CD8-positive, alpha-beta memory T cell (primary cell): ENCODE measurements at regions not wholly inside any gene's neighbourhood (a gene's known extent, or its start where the extent isn't known, plus 50 kb on each side); places are given as distances from the start of the nearest gene placed in this dataset.

Experiments used
- CTCF ChIA-PET: fragments of 350-600 bp; sonication (Branson Sonifier 250); formaldehyde crosslinking; loops from one replicate; lab custom pipeline; 2021; ENCODE audit warnings: antibody characterized with exemption; lab: Charles Lee
- POLR2A ChIA-PET: fragments of 350-600 bp; sonication (Branson Sonifier 250); formaldehyde crosslinking; loops from one replicate; lab custom pipeline; 2021; ENCODE audit warnings: antibody characterized with exemption; lab: Charles Lee
- DNase-seq, 5 donors: peaks; one replicate each; pipeline versions ENCODE4 v3.0.0 to v3.0.0-alpha.2; 2020 to 2022; ENCODE audit warnings: mixed read lengths in 1 of 5
- H3K27ac ChIP-seq: one replicate; pipeline ENCODE4 v1.7.0; 2013; ENCODE audit warnings: low read depth, mild to moderate bottlenecking, low read length, moderate library complexity
- H3K27me3 ChIP-seq: 2 replicates; pipeline ENCODE4 v1.7.0; 2013; ENCODE audit warnings: low read length, mild to moderate bottlenecking; ENCODE audit not compliant: insufficient read depth, poor library complexity, severe bottlenecking
- H3K36me3 ChIP-seq: 2 replicates; pipeline ENCODE4 v1.7.0; 2013; ENCODE audit warnings: mild to moderate bottlenecking, low read length, moderate library complexity; ENCODE audit not compliant: insufficient read depth
- H3K4me1 ChIP-seq: 2 replicates; pipeline ENCODE4 v1.7.0; 2013; ENCODE audit warnings: mild to moderate bottlenecking, low read length, moderate library complexity; ENCODE audit not compliant: insufficient read depth
- H3K4me3 ChIP-seq: 2 replicates; pipeline ENCODE4 v1.7.0; 2013; ENCODE audit warnings: mild to moderate bottlenecking, low read length
- H3K9me3 ChIP-seq: 2 replicates; pipeline ENCODE4 v1.7.0; 2013; ENCODE audit warnings: mild to moderate bottlenecking, low read length
- H3K27ac Mint-ChIP-seq, 8 donors: one replicate each; pipeline ENCODE4 v1.8.0; 2020 to 2021; ENCODE audit warnings: mixed read lengths in 8 of 8, mild to moderate bottlenecking in 6 of 8, inconsistent platforms in 3 of 8, moderate library complexity in 3 of 8
- H3K27me3 Mint-ChIP-seq, 2 donors: one replicate each; pipeline ENCODE4 v1.8.0; 2020 to 2021; ENCODE audit warnings: mixed read lengths in 2 of 2, mild to moderate bottlenecking in 1 of 2, moderate library complexity in 1 of 2
- H3K36me3 Mint-ChIP-seq, 3 donors: one replicate each; pipeline ENCODE4 v1.8.0; 2020 to 2021; ENCODE audit warnings: mixed read lengths in 3 of 3, inconsistent platforms in 1 of 3, mild to moderate bottlenecking in 1 of 3
- H3K4me1 Mint-ChIP-seq, 3 donors: one replicate each; pipeline ENCODE4 v1.8.0; 2020 to 2021; ENCODE audit warnings: mixed read lengths in 3 of 3, inconsistent platforms in 1 of 3, mild to moderate bottlenecking in 1 of 3
- H3K4me3 Mint-ChIP-seq, 7 donors: one replicate each; pipeline ENCODE4 v1.8.0; 2020 to 2021; ENCODE audit warnings: mixed read lengths in 7 of 7, mild to moderate bottlenecking in 6 of 7, moderate library complexity in 4 of 7, inconsistent platforms in 2 of 7
- H3K9me3 Mint-ChIP-seq, 5 donors: one replicate each; pipeline ENCODE4 v1.8.0; 2020 to 2022; ENCODE audit warnings: mixed read lengths in 5 of 5, mild to moderate bottlenecking in 3 of 5, moderate library complexity in 2 of 5, inconsistent platforms in 1 of 5

GRCh38 chr5:10854506-10855277, 93.7 kb upstream of the DAP start:
- Mint-ChIP-seq H3K27ac (peak overlapping the region in 1 of 8 donors; percentile 55), H3K27me3 (peaks cover 14 to 17% of the 10 kb centered on the region in 2 donors), H3K4me3 (no peak overlapping the region), H3K4me1 (no peaks in the 10 kb centered on the region), H3K36me3 (no peaks in the 10 kb centered on the region), H3K9me3 (no peaks in the 10 kb centered on the region)
- Histone ChIP-seq H3K36me3 (no peaks in the 10 kb centered on the region), H3K27me3 (no peaks in the 10 kb centered on the region), H3K27ac (no peak overlapping the region), H3K9me3 (no peaks in the 10 kb centered on the region), H3K4me3 (no peak overlapping the region), H3K4me1 (no peaks in the 10 kb centered on the region)
- DNase-seq: no peak
- CTCF ChIA-PET: interaction anchor here (1.4 kb wide), 1 partner anchor 16 kb away, joined by 3 read pairs; no protein-coding TSS in a partner anchor
- POLR2A ChIA-PET: no interaction called here

GRCh38 chr5:10853154-10853553, 92.1 kb upstream of the DAP start:
- Histone ChIP-seq H3K27me3 (no peaks in the 10 kb centered on the region), H3K36me3 (no peaks in the 10 kb centered on the region), H3K4me3 (no peak overlapping the region), H3K4me1 (no peaks in the 10 kb centered on the region), H3K9me3 (no peaks in the 10 kb centered on the region), H3K27ac (no peak overlapping the region)
- Mint-ChIP-seq H3K9me3 (peaks cover 0 to 5% (median 0%) of the 10 kb centered on the region in 5 donors), H3K36me3 (no peaks in the 10 kb centered on the region), H3K4me3 (no peak overlapping the region), H3K27ac (no peak overlapping the region), H3K27me3 (peaks cover 6 to 14% of the 10 kb centered on the region in 2 donors), H3K4me1 (no peaks in the 10 kb centered on the region)
- ChIA-PET CTCF (interaction anchor here (1.2 kb wide), 1 partner anchor 11 kb away, joined by 3 read pairs; no protein-coding TSS in a partner anchor), POLR2A (no interaction called here)
- DNase-seq: no peak

- no peak overlapping the region for H3K27ac Mint-ChIP-seq
- ChIA-PET POLR2A (no interaction called here), CTCF (no interaction called here)
- Histone ChIP-seq H3K27ac (no peak overlapping the region), H3K4me1 (no peaks in the 10 kb centered on the region), H3K27me3 (no peaks in the 10 kb centered on the region), H3K36me3 (no peaks in the 10 kb centered on the region), H3K4me3 (no peak overlapping the region), H3K9me3 (no peaks in the 10 kb centered on the region)
- peaks cover 0 to 5% (median 0%) of the 10 kb centered on the region in 3 donors for H3K36me3 Mint-ChIP-seq
- H3K4me3 Mint-ChIP-seq: no peak overlapping the region
- no peak for DNase-seq
- peaks cover 12 to 22% of the 10 kb centered on the region in 2 donors for H3K27me3 Mint-ChIP-seq
- no peaks in the 10 kb centered on the region for H3K4me1 Mint-ChIP-seq
- peaks cover 1 to 10% (median 4%) of the 10 kb centered on the region in 5 donors for H3K9me3 Mint-ChIP-seq
Measured at GRCh38 chr5:10849278-10849677, 88.2 kb upstream of the DAP start.

- Mint-ChIP-seq H3K27me3 (peaks cover 6 to 58% of the 10 kb centered on the region in 2 donors), H3K27ac (no peak overlapping the region), H3K4me3 (no peak overlapping the region), H3K9me3 (peaks cover 1 to 13% (median 5%) of the 10 kb centered on the region in 5 donors), H3K4me1 (no peaks in the 10 kb centered on the region), H3K36me3 (peaks cover 0 to 6% (median 0%) of the 10 kb centered on the region in 3 donors)
- H3K4me3 ChIP-seq: no peak overlapping the region
- H3K9me3 ChIP-seq: no peaks in the 10 kb centered on the region
- H3K4me1 ChIP-seq: no peaks in the 10 kb centered on the region
- CTCF ChIA-PET: no interaction called here
- H3K36me3 ChIP-seq: no peaks in the 10 kb centered on the region
- no peak overlapping the region for H3K27ac ChIP-seq
- POLR2A ChIA-PET: no interaction called here
- H3K27me3 ChIP-seq: no peaks in the 10 kb centered on the region
- no peak for DNase-seq
Measured at GRCh38 chr5:10844016-10844415, 83.0 kb upstream of the DAP start.

GRCh38 chr5:10842823-10843222, 81.8 kb upstream of the DAP start:
- Histone ChIP-seq H3K36me3 (no peaks in the 10 kb centered on the region), H3K27me3 (no peaks in the 10 kb centered on the region), H3K4me1 (no peaks in the 10 kb centered on the region), H3K27ac (no peak overlapping the region), H3K4me3 (no peak overlapping the region), H3K9me3 (no peaks in the 10 kb centered on the region)
- Mint-ChIP-seq H3K27ac (no peak overlapping the region), H3K4me3 (no peak overlapping the region), H3K27me3 (peaks cover 3 to 61% of the 10 kb centered on the region in 2 donors), H3K36me3 (peaks cover 0 to 6% (median 0%) of the 10 kb centered on the region in 3 donors), H3K4me1 (no peaks in the 10 kb centered on the region), H3K9me3 (peaks cover 1 to 13% (median 5%) of the 10 kb centered on the region in 5 donors)
- no peak for DNase-seq
- ChIA-PET CTCF (no interaction called here), POLR2A (no interaction called here)

GRCh38 chr5:10839916-10840599, 79.0 kb upstream of the DAP start:
- Mint-ChIP-seq H3K4me3 (no peak overlapping the region), H3K4me1 (no peaks in the 10 kb centered on the region), H3K9me3 (peaks cover 0 to 13% (median 5%) of the 10 kb centered on the region in 5 donors), H3K27ac (no peak overlapping the region), H3K36me3 (peaks cover 0 to 6% (median 0%) of the 10 kb centered on the region in 3 donors), H3K27me3 (peaks cover 4 to 50% of the 10 kb centered on the region in 2 donors)
- POLR2A ChIA-PET: no interaction called here
- Histone ChIP-seq H3K36me3 (no peaks in the 10 kb centered on the region), H3K4me1 (no peaks in the 10 kb centered on the region), H3K9me3 (no peaks in the 10 kb centered on the region), H3K4me3 (no peak overlapping the region), H3K27ac (no peak overlapping the region), H3K27me3 (no peaks in the 10 kb centered on the region)
- DNase-seq: no peak
- CTCF ChIA-PET: no interaction called here

- DNase-seq: no peak
- no peak overlapping the region for H3K27ac Mint-ChIP-seq
- no peaks in the 10 kb centered on the region for H3K36me3 ChIP-seq
- H3K27ac ChIP-seq: no peak overlapping the region
- H3K9me3 Mint-ChIP-seq: peaks cover 0 to 7% (median 0%) of the 10 kb centered on the region in 5 donors
- ChIA-PET CTCF (interaction anchor here (1.2 kb wide), 1 partner anchor 16 kb away, joined by 3 read pairs; no protein-coding TSS in a partner anchor), POLR2A (no interaction called here)
- no peaks in the 10 kb centered on the region for H3K4me1 ChIP-seq
- peaks cover 4 to 45% of the 10 kb centered on the region in 2 donors for H3K27me3 Mint-ChIP-seq
- no peaks in the 10 kb centered on the region for H3K4me1 Mint-ChIP-seq
- no peak overlapping the region for H3K4me3 ChIP-seq
- H3K36me3 Mint-ChIP-seq: no peaks in the 10 kb centered on the region
- H3K9me3 ChIP-seq: no peaks in the 10 kb centered on the region
- no peaks in the 10 kb centered on the region for H3K27me3 ChIP-seq
- no peak overlapping the region for H3K4me3 Mint-ChIP-seq
Measured at GRCh38 chr5:10839118-10839517, 78.1 kb upstream of the DAP start.

GRCh38 chr5:10838038-10838437, 77.0 kb upstream of the DAP start:
- Histone ChIP-seq H3K4me3 (no peak overlapping the region), H3K9me3 (no peaks in the 10 kb centered on the region), H3K27me3 (no peaks in the 10 kb centered on the region), H3K36me3 (no peaks in the 10 kb centered on the region), H3K27ac (no peak overlapping the region), H3K4me1 (no peaks in the 10 kb centered on the region)
- no peak for DNase-seq
- Mint-ChIP-seq H3K4me3 (no peak overlapping the region), H3K36me3 (no peaks in the 10 kb centered on the region), H3K27ac (no peak overlapping the region), H3K27me3 (peaks cover 4 to 46% of the 10 kb centered on the region in 2 donors), H3K9me3 (peaks cover 0 to 4% (median 0%) of the 10 kb centered on the region in 5 donors), H3K4me1 (no peaks in the 10 kb centered on the region)
- ChIA-PET CTCF (interaction anchor here (1.2 kb wide), 1 partner anchor 17 kb away, joined by 3 read pairs; no protein-coding TSS in a partner anchor), POLR2A (no interaction called here)
